ENCODE measurements at regions not wholly inside any gene's neighbourhood (a gene's known extent, or its start where the extent isn't known, plus 50 kb on each side); places are given as distances from the start of the nearest gene placed in this dataset.

DNA sequence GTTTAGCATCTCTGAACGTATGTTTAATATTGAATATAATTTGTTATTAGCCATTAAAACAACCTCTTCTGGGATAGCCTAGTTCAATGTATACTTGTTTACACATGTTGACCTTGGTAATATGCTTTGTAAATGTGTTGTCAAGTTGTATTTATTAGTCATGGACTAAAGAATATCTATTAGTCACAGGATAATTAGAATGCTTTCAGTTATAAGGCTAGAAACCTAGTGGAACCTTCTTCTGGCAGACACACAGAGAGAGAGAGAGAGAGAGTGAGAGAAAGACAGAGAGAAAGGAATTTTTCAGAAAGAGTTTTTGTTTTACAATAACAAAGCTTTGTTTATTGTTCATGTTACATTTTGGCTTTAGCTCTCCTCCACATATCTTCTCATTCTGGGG, 181.1 kb upstream of the APP start:
- Histone ChIP-seq H3K79me2 (ENCODE audit: insufficient read depth, low read depth) (no peaks in the 10 kb centered on the region), H3K4me2 (no peak overlapping the region), H2AFZ (ENCODE audit: low read depth) (no peak overlapping the region), H3K4me1 (ENCODE audit: low read depth, poor library complexity, severe bottlenecking) (no peaks in the 10 kb centered on the region), H3K36me3 (ENCODE audit: insufficient read depth) (no peaks in the 10 kb centered on the region), H3K27ac (no peak overlapping the region), H3K9ac (no peak overlapping the region), H3K27me3 (ENCODE audit: insufficient read depth, low read depth) (no peaks in the 10 kb centered on the region), H4K20me1 (ENCODE audit: insufficient read depth) (no peaks in the 10 kb centered on the region), H3K4me3 (IDR thresholded peaks at IDR 0.05; ENCODE audit: insufficient read depth, low read depth, low read length) (no peak overlapping the region)
- TF ChIP-seq, protein P1, sequence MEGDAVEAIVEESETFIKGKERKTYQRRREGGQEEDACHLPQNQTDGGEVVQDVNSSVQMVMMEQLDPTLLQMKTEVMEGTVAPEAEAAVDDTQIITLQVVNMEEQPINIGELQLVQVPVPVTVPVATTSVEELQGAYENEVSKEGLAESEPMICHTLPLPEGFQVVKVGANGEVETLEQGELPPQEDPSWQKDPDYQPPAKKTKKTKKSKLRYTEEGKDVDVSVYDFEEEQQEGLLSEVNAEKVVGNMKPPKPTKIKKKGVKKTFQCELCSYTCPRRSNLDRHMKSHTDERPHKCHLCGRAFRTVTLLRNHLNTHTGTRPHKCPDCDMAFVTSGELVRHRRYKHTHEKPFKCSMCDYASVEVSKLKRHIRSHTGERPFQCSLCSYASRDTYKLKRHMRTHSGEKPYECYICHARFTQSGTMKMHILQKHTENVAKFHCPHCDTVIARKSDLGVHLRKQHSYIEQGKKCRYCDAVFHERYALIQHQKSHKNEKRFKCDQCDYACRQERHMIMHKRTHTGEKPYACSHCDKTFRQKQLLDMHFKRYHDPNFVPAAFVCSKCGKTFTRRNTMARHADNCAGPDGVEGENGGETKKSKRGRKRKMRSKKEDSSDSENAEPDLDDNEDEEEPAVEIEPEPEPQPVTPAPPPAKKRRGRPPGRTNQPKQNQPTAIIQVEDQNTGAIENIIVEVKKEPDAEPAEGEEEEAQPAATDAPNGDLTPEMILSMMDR (conservative IDR thresholded peaks at IDR 0.05; ENCODE audit: low read depth, low read length) = no peak

DNA sequence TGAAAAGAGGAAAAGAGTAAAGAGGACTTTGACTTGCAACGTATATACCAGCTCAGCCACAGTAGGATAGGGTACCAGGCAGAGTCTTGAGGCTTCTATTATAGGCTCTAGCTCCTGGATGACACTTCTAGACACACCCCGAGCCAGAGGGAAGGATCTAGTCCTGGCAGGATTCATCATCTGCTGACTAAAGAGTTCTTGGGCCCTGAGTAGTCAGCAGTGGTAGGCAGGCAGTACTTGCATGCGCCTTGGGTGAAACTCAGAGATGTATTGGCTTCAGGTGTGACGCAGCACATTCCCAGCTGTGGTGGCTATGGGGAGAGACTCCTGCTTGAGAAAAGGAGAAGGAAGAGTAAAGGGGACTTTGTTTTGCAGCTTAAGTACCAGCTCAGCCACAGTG, 162.3 kb upstream of the APP start:
- TF ChIP-seq, protein P1 (conservative IDR thresholded peaks at IDR 0.05; ENCODE audit: low read depth, low read length) = no peak
- Histone ChIP-seq H3K4me2 (no peak overlapping the region), H3K4me1 (ENCODE audit: low read depth, poor library complexity, severe bottlenecking) (no peaks in the 10 kb centered on the region), H3K9ac (no peak overlapping the region), H2AFZ (ENCODE audit: low read depth) (no peak overlapping the region), H3K4me3 (IDR thresholded peaks at IDR 0.05; ENCODE audit: insufficient read depth, low read depth, low read length) (no peak overlapping the region), H3K79me2 (ENCODE audit: insufficient read depth, low read depth) (no peaks in the 10 kb centered on the region), H3K27me3 (ENCODE audit: insufficient read depth, low read depth) (no peaks in the 10 kb centered on the region), H4K20me1 (ENCODE audit: insufficient read depth) (no peaks in the 10 kb centered on the region), H3K27ac (no peak overlapping the region), H3K36me3 (ENCODE audit: insufficient read depth) (no peaks in the 10 kb centered on the region)

DNA sequence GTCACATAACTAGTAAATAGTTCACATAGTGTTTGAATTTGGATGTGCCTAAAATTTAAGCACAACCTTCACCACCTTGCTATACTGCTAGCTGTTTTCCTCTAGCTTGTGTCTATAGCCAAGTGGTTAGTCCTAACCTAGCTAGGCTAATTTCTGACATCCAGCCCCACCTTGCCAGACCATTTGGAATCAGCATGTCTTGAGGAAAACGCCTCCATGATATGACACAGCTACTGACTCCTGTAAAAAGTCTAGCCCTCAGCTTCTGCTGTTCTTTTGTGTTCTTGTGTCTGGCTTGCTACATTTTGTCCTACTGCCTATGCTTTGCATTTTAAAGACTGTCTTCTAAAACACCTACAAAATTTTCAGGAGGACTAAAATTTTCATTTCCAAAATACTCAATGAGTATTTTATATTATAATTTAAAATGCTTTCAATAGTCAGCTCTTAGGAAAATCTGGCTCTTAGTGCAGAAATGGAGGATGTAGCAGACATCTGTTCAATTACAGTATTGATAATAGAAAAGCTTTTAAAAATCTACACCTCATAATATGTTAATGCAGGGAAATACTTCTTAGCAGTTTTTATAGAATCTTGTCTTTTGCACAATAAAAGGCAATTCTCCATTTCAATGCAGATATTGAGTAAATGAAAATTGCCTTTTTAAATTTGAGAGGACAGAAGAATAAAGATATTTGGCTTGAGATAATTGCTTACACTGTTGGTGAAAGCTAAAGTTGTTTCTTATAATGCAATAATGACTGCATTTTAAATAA, 160.8 kb upstream of the APP start:
- Histone ChIP-seq H2AFZ (ENCODE audit: low read depth) (no peak overlapping the region), H3K9ac (no peak overlapping the region), H3K27ac (no peak overlapping the region), H3K4me3 (IDR thresholded peaks at IDR 0.05; ENCODE audit: insufficient read depth, low read depth, low read length) (no peak overlapping the region), H3K79me2 (ENCODE audit: insufficient read depth, low read depth) (no peaks in the 10 kb centered on the region), H4K20me1 (ENCODE audit: insufficient read depth) (no peaks in the 10 kb centered on the region), H3K27me3 (ENCODE audit: insufficient read depth, low read depth) (no peaks in the 10 kb centered on the region), H3K36me3 (ENCODE audit: insufficient read depth) (no peaks in the 10 kb centered on the region), H3K4me2 (no peak overlapping the region), H3K4me1 (ENCODE audit: low read depth, poor library complexity, severe bottlenecking) (no peaks in the 10 kb centered on the region)
- TF ChIP-seq, protein P1 (conservative IDR thresholded peaks at IDR 0.05; ENCODE audit: low read depth, low read length) = no peak

DNA sequence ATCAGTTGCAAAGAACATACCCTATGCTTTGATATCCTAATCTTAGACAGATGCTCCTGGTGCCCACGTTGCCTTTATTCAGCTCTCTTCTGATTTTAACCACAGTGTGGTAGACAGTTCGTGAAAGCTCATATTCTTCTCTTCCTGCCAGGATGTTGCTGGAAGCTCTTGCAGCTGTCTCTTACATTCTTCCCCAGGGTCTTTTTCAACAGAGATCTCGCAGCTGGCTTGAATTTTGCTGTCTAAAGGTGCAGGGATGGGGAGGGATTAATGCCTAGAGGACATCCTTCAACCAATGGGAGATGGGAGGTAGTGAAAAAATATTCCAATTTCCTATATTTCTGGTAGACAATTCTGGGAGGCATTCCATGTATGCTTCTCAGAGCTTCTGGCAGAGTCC, 150.0 kb upstream of the APP start:
- Histone ChIP-seq H3K4me3 (IDR thresholded peaks at IDR 0.05; ENCODE audit: insufficient read depth, low read depth, low read length) (no peak overlapping the region), H3K4me2 (no peak overlapping the region), H3K4me1 (ENCODE audit: low read depth, poor library complexity, severe bottlenecking) (no peaks in the 10 kb centered on the region), H3K9ac (no peak overlapping the region), H2AFZ (ENCODE audit: low read depth) (no peak overlapping the region), H3K79me2 (ENCODE audit: insufficient read depth, low read depth) (no peaks in the 10 kb centered on the region), H3K36me3 (ENCODE audit: insufficient read depth) (no peaks in the 10 kb centered on the region), H3K27ac (no peak overlapping the region), H4K20me1 (ENCODE audit: insufficient read depth) (no peaks in the 10 kb centered on the region), H3K27me3 (ENCODE audit: insufficient read depth, low read depth) (no peaks in the 10 kb centered on the region)
- TF ChIP-seq, protein P1 (conservative IDR thresholded peaks at IDR 0.05; ENCODE audit: low read depth, low read length) = no peak

All from KMS-11 (cell line).